HUES6 (cell line): ENCODE measurements at regions not wholly inside any gene's neighbourhood (a gene's known extent, or its start where the extent isn't known, plus 50 kb on each side); places are given as distances from the start of the nearest gene placed in this dataset.
"Not testable (repeated sequence)": the region's sequence is repeated elsewhere in the genome, so short reads cannot be mapped to it uniquely, and the experiment has no call there.

Experiments
- H3K27ac ChIP-seq: 2 replicates; pipeline ENCODE4 v1.7.0; 2013; ENCODE audit warnings: low read depth, mild to moderate bottlenecking, low read length, inconsistent platforms
- H3K27me3 ChIP-seq: 2 replicates; pipeline ENCODE4 v1.6.1; 2013; ENCODE audit warnings: low read length; ENCODE audit not compliant: control insufficient read depth, insufficient read depth
- H3K36me3 ChIP-seq: 2 replicates; pipeline ENCODE4 v1.6.1; 2013; ENCODE audit warnings: low read length; ENCODE audit not compliant: control insufficient read depth, insufficient read depth
- H3K4me1 ChIP-seq: 2 replicates; pipeline ENCODE4 v1.6.1; 2013; ENCODE audit warnings: low read length; ENCODE audit not compliant: control insufficient read depth, insufficient read depth
- H3K4me3 ChIP-seq: 2 replicates; pipeline ENCODE4 v1.5.1; 2013; ENCODE audit warnings: low read depth, low read length
- H3K9ac ChIP-seq: one replicate; pipeline ENCODE4 v1.6.1; 2013; ENCODE audit warnings: mild to moderate bottlenecking, low read length
- H3K9me3 ChIP-seq: 2 replicates; pipeline ENCODE4 v1.6.1; 2013; ENCODE audit warnings: low read depth, low read length; ENCODE audit not compliant: control insufficient read depth, insufficient read depth

- no peak overlapping the region for H3K27ac ChIP-seq
- H3K9ac ChIP-seq = no peak overlapping the region
- no peak overlapping the region for H3K4me3 ChIP-seq
- no peaks in the 10 kb centered on the region for H3K36me3 ChIP-seq
- H3K27me3 ChIP-seq = no peaks in the 10 kb centered on the region
- H3K9me3 ChIP-seq = no peaks in the 10 kb centered on the region
- no peaks in the 10 kb centered on the region for H3K4me1 ChIP-seq
Measured at GRCh38 chr10:117788911-117789310, 246.4 kb downstream of the EMX2 start.

DNA sequence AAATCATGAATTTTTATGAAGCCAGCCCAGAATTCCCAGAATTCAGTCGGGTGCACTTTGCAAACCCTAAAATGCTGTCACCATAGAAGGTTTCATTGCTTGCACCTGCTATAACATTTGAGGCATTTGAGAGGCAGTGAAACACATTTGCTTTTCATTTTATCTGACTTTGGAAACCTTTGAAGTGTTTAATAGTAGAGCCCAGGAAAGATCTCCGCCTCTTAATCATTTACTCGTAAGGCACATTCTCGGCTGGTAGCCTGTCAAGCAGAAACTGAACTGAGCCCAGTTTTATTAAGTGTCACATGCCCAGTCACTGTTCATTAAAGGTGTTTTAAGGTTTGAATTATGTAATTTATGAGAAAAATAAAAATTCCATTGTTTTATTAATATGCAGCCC lies 247.6 kb downstream of the EMX2 start:
- Histone ChIP-seq H3K27ac (no peak overlapping the region), H3K27me3 (no peaks in the 10 kb centered on the region), H3K9ac (no peak overlapping the region), H3K4me3 (no peak overlapping the region), H3K9me3 (no peaks in the 10 kb centered on the region), H3K36me3 (no peaks in the 10 kb centered on the region), H3K4me1 (no peaks in the 10 kb centered on the region)

GRCh38 chr10:117790621-117791020 lies 248.1 kb downstream of the EMX2 start:
- Histone ChIP-seq H3K9me3 (no peaks in the 10 kb centered on the region), H3K27me3 (no peaks in the 10 kb centered on the region), H3K4me3 (no peak overlapping the region), H3K36me3 (no peaks in the 10 kb centered on the region), H3K4me1 (no peaks in the 10 kb centered on the region), H3K9ac (no peak overlapping the region), H3K27ac (no peak overlapping the region)

DNA sequence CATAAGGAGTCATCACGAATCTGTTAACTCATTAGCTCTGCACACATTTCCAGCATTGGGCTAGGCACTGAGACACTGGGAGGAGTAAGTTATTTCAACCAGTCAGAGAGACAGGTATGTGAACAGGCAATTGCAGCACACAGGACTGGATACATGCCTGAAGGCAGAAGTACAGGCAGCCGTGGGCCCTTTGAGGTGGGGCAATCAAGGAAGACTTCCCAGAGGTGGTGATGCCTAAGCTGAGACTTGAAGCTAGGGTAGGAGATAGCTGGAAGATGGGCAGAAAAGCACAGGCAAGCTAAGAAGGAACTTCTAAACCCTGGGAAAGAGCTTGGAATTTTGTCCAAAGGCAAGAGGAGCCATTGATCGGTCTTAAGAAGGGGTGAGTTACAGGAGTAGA lies 249.7 kb downstream of the EMX2 start:
- no peaks in the 10 kb centered on the region for H3K27me3 ChIP-seq
- H3K9ac ChIP-seq = no peak overlapping the region
- H3K9me3 ChIP-seq = no peaks in the 10 kb centered on the region
- no peaks in the 10 kb centered on the region for H3K4me1 ChIP-seq
- H3K36me3 ChIP-seq = no peaks in the 10 kb centered on the region
- H3K27ac ChIP-seq = no peak overlapping the region
- no peak overlapping the region for H3K4me3 ChIP-seq

GRCh38 chr10:117796130-117796745 lies 250.5 kb downstream of the RAB11FIP2 start:
- Histone ChIP-seq H3K27ac (no peak overlapping the region), H3K9me3 (no peaks in the 10 kb centered on the region), H3K4me1 (no peaks in the 10 kb centered on the region), H3K9ac (no peak overlapping the region), H3K36me3 (no peaks in the 10 kb centered on the region), H3K27me3 (no peaks in the 10 kb centered on the region), H3K4me3 (no peak overlapping the region)

GRCh38 chr10:117797296-117797695 lies 249.4 kb downstream of the RAB11FIP2 start:
- H3K27me3 ChIP-seq = no peaks in the 10 kb centered on the region
- no peaks in the 10 kb centered on the region for H3K9me3 ChIP-seq
- H3K9ac ChIP-seq = no peak overlapping the region
- H3K27ac ChIP-seq = no peak overlapping the region
- H3K36me3 ChIP-seq = no peaks in the 10 kb centered on the region
- H3K4me1 ChIP-seq = no peaks in the 10 kb centered on the region
- no peak overlapping the region for H3K4me3 ChIP-seq

- H3K27ac ChIP-seq = no peak overlapping the region
Measured at GRCh38 chr10:117801691-117802090, 245.1 kb downstream of the RAB11FIP2 start.

GRCh38 chr10:117804470-117805011 lies 242.2 kb downstream of the RAB11FIP2 start:
- no peak overlapping the region for H3K9ac ChIP-seq
- no peak overlapping the region for H3K4me3 ChIP-seq
- no peaks in the 10 kb centered on the region for H3K36me3 ChIP-seq
- no peaks in the 10 kb centered on the region; the same call in 1 of the 2 replicates for H3K4me1 ChIP-seq
- no peaks in the 10 kb centered on the region; the same call in 1 of the 2 replicates for H3K27me3 ChIP-seq
- H3K27ac ChIP-seq = no peak overlapping the region
- peaks cover 3% of the 10 kb centered on the region; the same call in 1 of the 2 replicates for H3K9me3 ChIP-seq

More at GRCh38 chr10:117801691-117802090, 245.1 kb downstream of the RAB11FIP2 start:
- Histone ChIP-seq H3K4me3 (no peak overlapping the region), H3K9me3 (no peaks in the 10 kb centered on the region), H3K9ac (no peak overlapping the region), H3K36me3 (no peaks in the 10 kb centered on the region), H3K27me3 (no peaks in the 10 kb centered on the region; the same call in 1 of the 2 replicates), H3K4me1 (no peaks in the 10 kb centered on the region; the same call in 1 of the 2 replicates)

DNA sequence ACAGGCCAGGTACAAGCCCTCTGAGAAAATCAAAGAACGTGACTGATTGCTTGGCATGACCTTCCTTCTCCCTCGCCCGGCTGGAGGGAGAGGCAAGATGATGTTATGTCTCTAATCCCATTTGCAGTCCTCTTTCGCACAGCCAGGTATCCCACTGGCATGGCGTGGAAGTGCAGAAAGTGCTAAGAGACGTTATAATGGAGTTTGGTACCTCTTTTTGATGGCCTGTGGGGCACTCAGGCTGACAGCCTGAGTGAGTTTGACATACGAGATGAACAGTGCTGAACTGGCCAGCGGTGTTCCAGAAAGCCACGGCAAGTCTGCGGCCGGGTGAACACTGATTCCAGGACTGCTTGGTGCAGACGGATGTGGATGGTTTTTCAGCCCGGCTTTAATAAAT lies 241.6 kb downstream of the RAB11FIP2 start:
- no peak overlapping the region for H3K9ac ChIP-seq
- no peak overlapping the region for H3K4me3 ChIP-seq

GRCh38 chr10:117807441-117807840 lies 239.3 kb downstream of the RAB11FIP2 start:
- Histone ChIP-seq H3K27me3 (no peaks in the 10 kb centered on the region; the same call in 1 of the 2 replicates), H3K9me3 (peaks cover 15% of the 10 kb centered on the region), H3K4me3 (no peak overlapping the region), H3K27ac (no peak overlapping the region), H3K4me1 (no peaks in the 10 kb centered on the region; the same call in 1 of the 2 replicates), H3K9ac (no peak overlapping the region), H3K36me3 (no peaks in the 10 kb centered on the region)

More for the DNA sequence above, 241.6 kb downstream of the RAB11FIP2 start:
- Histone ChIP-seq H3K27me3 (no peaks in the 10 kb centered on the region; the same call in 1 of the 2 replicates), H3K9me3 (peaks cover 8% of the 10 kb centered on the region; the same call in 1 of the 2 replicates), H3K36me3 (no peaks in the 10 kb centered on the region), H3K27ac (no peak overlapping the region), H3K4me1 (no peaks in the 10 kb centered on the region; the same call in 1 of the 2 replicates)

- not testable (repeated sequence) for H3K4me3 ChIP-seq
Measured at GRCh38 chr10:117815816-117816215, 230.9 kb downstream of the RAB11FIP2 start.

More at GRCh38 chr10:117815816-117816215, 230.9 kb downstream of the RAB11FIP2 start:
- H3K9ac ChIP-seq, H3K36me3 ChIP-seq, H3K27me3 ChIP-seq, H3K4me1 ChIP-seq, H3K9me3 ChIP-seq, H3K27ac ChIP-seq: not testable (repeated sequence)
